ENCODE measurements at regions not wholly inside any gene's neighbourhood (a gene's known extent, or its start where the extent isn't known, plus 50 kb on each side); places are given as distances from the start of the nearest gene placed in this dataset.

DNA sequence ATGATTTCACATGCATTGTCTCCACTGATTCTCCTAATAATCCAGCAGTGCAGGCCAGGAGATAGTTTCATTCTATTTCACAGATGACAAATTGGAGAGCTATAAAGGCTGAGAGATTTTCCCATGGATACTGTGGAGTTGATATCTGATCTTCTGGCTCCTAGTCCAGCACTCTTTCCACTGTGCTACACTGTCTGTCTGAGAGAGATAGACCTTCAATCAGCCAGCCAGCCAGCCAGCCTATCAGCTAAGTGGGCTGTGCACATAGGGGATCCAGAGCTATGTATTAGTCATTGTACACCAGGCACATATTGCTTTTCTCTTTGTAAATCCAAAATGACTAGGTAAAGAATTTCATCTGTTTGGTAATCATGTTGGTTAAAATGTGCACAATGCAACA, 91.8 kb upstream of the ATP2B1 start:
- no peak for TF ChIP-seq EZH2phosphoT487 (IDR thresholded peaks at IDR 0.05; ENCODE audit: low read depth)
- TF ChIP-seq, protein P1, sequence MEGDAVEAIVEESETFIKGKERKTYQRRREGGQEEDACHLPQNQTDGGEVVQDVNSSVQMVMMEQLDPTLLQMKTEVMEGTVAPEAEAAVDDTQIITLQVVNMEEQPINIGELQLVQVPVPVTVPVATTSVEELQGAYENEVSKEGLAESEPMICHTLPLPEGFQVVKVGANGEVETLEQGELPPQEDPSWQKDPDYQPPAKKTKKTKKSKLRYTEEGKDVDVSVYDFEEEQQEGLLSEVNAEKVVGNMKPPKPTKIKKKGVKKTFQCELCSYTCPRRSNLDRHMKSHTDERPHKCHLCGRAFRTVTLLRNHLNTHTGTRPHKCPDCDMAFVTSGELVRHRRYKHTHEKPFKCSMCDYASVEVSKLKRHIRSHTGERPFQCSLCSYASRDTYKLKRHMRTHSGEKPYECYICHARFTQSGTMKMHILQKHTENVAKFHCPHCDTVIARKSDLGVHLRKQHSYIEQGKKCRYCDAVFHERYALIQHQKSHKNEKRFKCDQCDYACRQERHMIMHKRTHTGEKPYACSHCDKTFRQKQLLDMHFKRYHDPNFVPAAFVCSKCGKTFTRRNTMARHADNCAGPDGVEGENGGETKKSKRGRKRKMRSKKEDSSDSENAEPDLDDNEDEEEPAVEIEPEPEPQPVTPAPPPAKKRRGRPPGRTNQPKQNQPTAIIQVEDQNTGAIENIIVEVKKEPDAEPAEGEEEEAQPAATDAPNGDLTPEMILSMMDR (IDR thresholded peaks at IDR 0.05; ENCODE audit: low read depth, low read length), result no peak

DNA sequence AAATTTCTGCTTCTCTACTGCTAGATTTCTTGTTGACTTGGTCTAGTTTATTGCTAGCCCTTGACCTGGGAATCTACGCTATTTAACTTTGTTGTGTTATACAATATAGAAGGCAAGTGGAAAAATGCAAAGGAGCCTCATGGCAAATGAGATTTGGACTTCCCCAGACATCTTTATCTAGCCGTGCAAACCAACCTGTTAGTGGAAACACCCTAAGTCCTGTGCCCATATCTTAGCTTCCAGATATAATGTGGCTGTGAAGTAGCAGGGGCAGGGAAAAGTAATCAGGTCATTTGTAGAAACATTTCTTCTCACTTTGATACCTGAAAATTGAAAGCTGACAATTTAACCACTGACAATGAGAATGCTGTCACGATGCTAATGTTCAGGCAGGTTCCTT, 90.7 kb upstream of the ATP2B1 start:
- Histone ChIP-seq H4K20me1 (ENCODE audit: insufficient read depth, low read length) (no peaks in the 10 kb centered on the region), H3K4me3 (ENCODE audit: low read length) (no peak overlapping the region), H2AFZ (ENCODE audit: low read depth, low read length) (no peak overlapping the region), H3K4me2 (ENCODE audit: low read length) (no peak overlapping the region), H3K79me2 (ENCODE audit: low read length) (no peaks in the 10 kb centered on the region), H3K9ac (ENCODE audit: low read length) (no peak overlapping the region), H3K9me3 (ENCODE audit: insufficient read depth, low read length) (no peaks in the 10 kb centered on the region), H3K27me3 (ENCODE audit: low read depth, low read length) (no peaks in the 10 kb centered on the region), H3K4me1 (ENCODE audit: low read length) (peaks cover 16% of the 10 kb centered on the region), H3K27ac (ENCODE audit: low read length) (no peak overlapping the region), H3K36me3 (replicated peaks; ENCODE audit: low read depth, low read length) (no peaks in the 10 kb centered on the region)
- no peak for TF ChIP-seq EZH2phosphoT487 (IDR thresholded peaks at IDR 0.05; ENCODE audit: low read depth)
- TF ChIP-seq, protein P1 (IDR thresholded peaks at IDR 0.05; ENCODE audit: low read depth, low read length), result no peak

More for the DNA sequence above, 91.8 kb upstream of the ATP2B1 start:
- Histone ChIP-seq H3K4me2 (ENCODE audit: low read length) (no peak overlapping the region), H3K9me3 (ENCODE audit: insufficient read depth, low read length) (no peaks in the 10 kb centered on the region), H3K4me1 (ENCODE audit: low read length) (peaks cover 16% of the 10 kb centered on the region), H2AFZ (ENCODE audit: low read depth, low read length) (no peak overlapping the region), H3K27ac (ENCODE audit: low read length) (no peak overlapping the region), H3K79me2 (ENCODE audit: low read length) (no peaks in the 10 kb centered on the region), H3K9ac (ENCODE audit: low read length) (no peak overlapping the region), H3K27me3 (ENCODE audit: low read depth, low read length) (no peaks in the 10 kb centered on the region), H4K20me1 (ENCODE audit: insufficient read depth, low read length) (no peaks in the 10 kb centered on the region), H3K4me3 (ENCODE audit: low read length) (no peak overlapping the region), H3K36me3 (replicated peaks; ENCODE audit: low read depth, low read length) (no peaks in the 10 kb centered on the region)

GRCh38 chr12:89797436-89797835, 88.8 kb upstream of the ATP2B1 start:
- Histone ChIP-seq H3K4me1 (ENCODE audit: low read length) (peaks cover 16% of the 10 kb centered on the region), H3K27ac (ENCODE audit: low read length) (no peak overlapping the region), H3K79me2 (ENCODE audit: low read length) (no peaks in the 10 kb centered on the region), H4K20me1 (ENCODE audit: insufficient read depth, low read length) (no peaks in the 10 kb centered on the region), H2AFZ (ENCODE audit: low read depth, low read length) (no peak overlapping the region), H3K9me3 (ENCODE audit: insufficient read depth, low read length) (no peaks in the 10 kb centered on the region), H3K9ac (ENCODE audit: low read length) (no peak overlapping the region), H3K36me3 (replicated peaks; ENCODE audit: low read depth, low read length) (no peaks in the 10 kb centered on the region), H3K4me2 (ENCODE audit: low read length) (no peak overlapping the region), H3K27me3 (ENCODE audit: low read depth, low read length) (no peaks in the 10 kb centered on the region), H3K4me3 (ENCODE audit: low read length) (no peak overlapping the region)
- TF ChIP-seq, protein P1 (IDR thresholded peaks at IDR 0.05; ENCODE audit: low read depth, low read length), result no peak
- no peak for TF ChIP-seq EZH2phosphoT487 (IDR thresholded peaks at IDR 0.05; ENCODE audit: low read depth)

DNA sequence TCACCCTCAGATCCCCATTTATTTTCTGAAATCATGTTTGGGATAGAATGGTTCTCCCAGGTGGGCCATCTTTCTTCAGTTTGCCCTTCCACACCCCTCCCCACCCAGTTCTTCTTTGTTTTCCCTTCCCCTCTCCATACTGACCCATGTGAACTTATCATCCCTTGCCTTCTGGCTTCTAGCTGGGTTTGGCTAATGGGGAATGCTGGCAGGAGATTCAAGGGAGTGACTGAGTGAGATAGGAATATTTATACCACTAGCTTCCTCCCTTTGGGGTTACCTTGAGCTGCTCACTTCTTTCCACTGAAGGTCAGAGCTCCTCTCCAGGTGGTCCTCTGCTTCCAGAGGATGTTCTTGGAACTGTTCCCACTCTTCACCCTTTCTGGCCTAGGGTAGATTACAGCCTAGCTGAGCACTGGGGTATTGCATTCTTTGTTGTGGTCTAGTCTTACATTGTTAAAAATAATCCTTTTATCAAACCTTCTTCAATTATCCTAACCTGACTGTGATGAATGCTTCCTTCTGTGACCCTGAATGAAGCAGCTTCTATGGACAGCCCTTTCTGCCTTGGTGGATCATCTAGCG, 88.3 kb upstream of the ATP2B1 start:
- no peak for TF ChIP-seq EZH2phosphoT487 (IDR thresholded peaks at IDR 0.05; ENCODE audit: low read depth)
- TF ChIP-seq, protein P1 (IDR thresholded peaks at IDR 0.05; ENCODE audit: low read depth, low read length), result no peak
- Histone ChIP-seq H3K27me3 (ENCODE audit: low read depth, low read length) (no peaks in the 10 kb centered on the region), H3K79me2 (ENCODE audit: low read length) (no peaks in the 10 kb centered on the region), H3K4me3 (ENCODE audit: low read length) (no peak overlapping the region), H3K4me1 (ENCODE audit: low read length) (peaks cover 16% of the 10 kb centered on the region), H3K9me3 (ENCODE audit: insufficient read depth, low read length) (no peaks in the 10 kb centered on the region), H3K36me3 (replicated peaks; ENCODE audit: low read depth, low read length) (no peaks in the 10 kb centered on the region), H3K9ac (ENCODE audit: low read length) (no peak overlapping the region), H2AFZ (ENCODE audit: low read depth, low read length) (no peak overlapping the region), H3K27ac (ENCODE audit: low read length) (no peak overlapping the region), H3K4me2 (ENCODE audit: low read length) (no peak overlapping the region), H4K20me1 (ENCODE audit: insufficient read depth, low read length) (no peaks in the 10 kb centered on the region)
